LNCAP (cell line): ENCODE measurements at regions not wholly inside any gene's neighbourhood (a gene's known extent, or its start where the extent isn't known, plus 50 kb on each side); places are given as distances from the start of the nearest gene placed in this dataset.

Source experiments
- CTCF ChIP-seq: fragments of 450-650 bp; IDR thresholded peaks from 2 replicates; pipeline ENCODE4 v1.5.1; 2017; ENCODE audit warnings: mild to moderate bottlenecking

- TF ChIP-seq CTCF: no peak
Observed at GRCh38 chr1:73673971-73674370, 524.0 kb downstream of the LRRIQ3 start.

- TF ChIP-seq CTCF: no peak
Observed at GRCh38 chr1:73671530-73671929, 526.4 kb downstream of the LRRIQ3 start.

- TF ChIP-seq CTCF: no peak
Observed at GRCh38 chr1:73662526-73662925, 535.5 kb downstream of the LRRIQ3 start.

GRCh38 chr1:73659136-73659535, 538.8 kb downstream of the LRRIQ3 start:
- TF ChIP-seq CTCF: no peak

- TF ChIP-seq CTCF: no peak
Observed at GRCh38 chr1:73654714-73655113, 543.3 kb downstream of the LRRIQ3 start.

- TF ChIP-seq CTCF: no peak
Observed at GRCh38 chr1:73644198-73644597, 553.8 kb downstream of the LRRIQ3 start.

GRCh38 chr1:73639494-73639893, 558.5 kb downstream of the LRRIQ3 start:
- no peak for TF ChIP-seq CTCF

- TF ChIP-seq CTCF: no peak
Observed at GRCh38 chr1:73637264-73637663, 560.7 kb downstream of the LRRIQ3 start.
